HG03342 (cell line): ENCODE measurements at regions not wholly inside any gene's neighbourhood (a gene's known extent, or its start where the extent isn't known, plus 50 kb on each side); places are given as distances from the start of the nearest gene placed in this dataset.

Experiments used
- ATAC-seq: cut with Tn5 transposase; IDR thresholded peaks from one replicate; pipeline ENCODE4 v1.9.1; 2021; ENCODE audit warnings: mild to moderate bottlenecking, moderate library complexity; ENCODE audit not compliant: unreplicated experiment

DNA sequence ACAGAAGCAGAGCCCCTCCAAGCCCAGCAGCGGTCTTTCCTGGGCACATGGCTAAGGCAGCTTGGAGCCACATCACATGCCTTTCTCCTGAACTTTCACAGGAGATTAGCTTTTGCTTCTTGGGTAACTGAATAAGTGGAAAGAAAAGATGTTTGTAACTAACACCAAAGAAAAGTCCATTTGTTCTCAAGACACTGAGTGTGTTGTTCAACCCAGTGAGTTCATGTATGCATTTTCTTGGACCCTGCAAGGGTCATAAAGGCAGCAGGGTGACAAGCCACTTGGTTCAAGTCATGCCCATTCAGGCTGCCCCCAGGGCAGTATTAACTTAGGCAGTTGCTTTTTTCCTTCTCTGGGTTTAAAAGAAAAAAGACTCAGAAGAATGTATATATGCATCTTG lies 203.4 kb downstream of the FAM76B start:
- ATAC-seq: no peak

DNA sequence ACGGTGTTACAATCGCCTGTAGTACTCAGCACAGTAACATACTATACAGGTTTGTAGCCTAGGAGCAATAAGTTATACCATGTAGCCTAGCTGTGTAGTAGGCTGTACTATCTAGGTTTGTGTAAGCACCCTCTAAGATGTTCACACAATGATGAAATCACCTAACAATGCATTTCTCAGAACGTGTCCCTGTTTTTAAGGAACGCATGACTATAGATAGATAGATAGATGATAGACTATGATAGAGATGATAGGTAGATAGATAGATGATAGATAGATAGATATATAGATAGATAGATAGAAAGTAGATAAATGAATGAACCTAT lies 203.9 kb downstream of the FAM76B start:
- ATAC-seq: no peak

GRCh38 chr11:95585069-95585751 lies 204.4 kb downstream of the FAM76B start:
- no peak for ATAC-seq

GRCh38 chr11:95584589-95584988 lies 205.0 kb downstream of the FAM76B start:
- ATAC-seq: peak; percentile 79

GRCh38 chr11:95584180-95584579 lies 205.4 kb downstream of the FAM76B start:
- ATAC-seq: no peak

- no peak for ATAC-seq
Measured at GRCh38 chr11:95577716-95578460, 211.7 kb downstream of the FAM76B start.

GRCh38 chr11:95576146-95576845 lies 213.3 kb downstream of the FAM76B start:
- ATAC-seq: no peak

GRCh38 chr11:95575517-95575916 lies 214.1 kb downstream of the FAM76B start:
- ATAC-seq: no peak

GRCh38 chr11:95571718-95572260 lies 217.8 kb downstream of the FAM76B start:
- ATAC-seq: no peak

DNA sequence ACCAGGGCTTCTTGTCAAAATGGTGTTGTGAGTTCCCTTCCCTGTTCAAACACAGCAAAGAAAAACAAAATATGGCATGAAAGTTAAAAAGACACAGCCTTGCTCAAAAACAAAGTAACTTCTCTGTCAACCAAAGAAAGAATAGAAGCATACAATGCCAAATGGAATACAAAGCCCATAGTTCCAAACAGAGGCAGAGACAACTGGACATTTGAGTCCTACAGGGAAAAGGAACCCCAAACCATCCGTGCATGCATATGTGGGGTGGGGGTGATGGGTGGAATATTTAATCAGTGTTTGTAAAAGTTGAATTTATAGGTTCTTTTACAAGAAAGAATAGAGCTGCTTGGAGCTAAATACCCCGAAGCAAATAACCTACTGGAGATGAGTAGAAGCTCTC lies 218.7 kb downstream of the FAM76B start:
- no peak for ATAC-seq

DNA sequence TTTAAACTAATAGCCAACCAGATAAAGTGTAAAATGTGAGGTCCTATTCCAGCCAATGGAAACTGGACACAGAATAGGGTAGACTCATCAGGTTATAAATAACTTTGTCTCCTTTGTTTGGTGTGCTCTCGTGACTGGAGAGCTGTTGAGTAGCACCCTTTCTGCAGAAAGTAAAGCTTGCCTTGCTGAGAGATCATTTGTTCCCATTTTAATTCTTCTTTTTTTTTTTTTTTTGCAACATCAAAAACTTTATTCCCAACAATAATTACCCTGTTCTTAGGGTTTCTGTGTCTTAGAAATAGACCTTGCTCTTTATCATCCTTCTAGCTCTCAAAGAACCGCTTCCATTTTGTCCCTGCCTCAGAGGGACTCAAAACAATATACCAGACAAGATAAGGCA lies 220.4 kb downstream of the FAM76B start:
- ATAC-seq: no peak

GRCh38 chr11:95568281-95568680 lies 221.3 kb downstream of the FAM76B start:
- no peak for ATAC-seq

DNA sequence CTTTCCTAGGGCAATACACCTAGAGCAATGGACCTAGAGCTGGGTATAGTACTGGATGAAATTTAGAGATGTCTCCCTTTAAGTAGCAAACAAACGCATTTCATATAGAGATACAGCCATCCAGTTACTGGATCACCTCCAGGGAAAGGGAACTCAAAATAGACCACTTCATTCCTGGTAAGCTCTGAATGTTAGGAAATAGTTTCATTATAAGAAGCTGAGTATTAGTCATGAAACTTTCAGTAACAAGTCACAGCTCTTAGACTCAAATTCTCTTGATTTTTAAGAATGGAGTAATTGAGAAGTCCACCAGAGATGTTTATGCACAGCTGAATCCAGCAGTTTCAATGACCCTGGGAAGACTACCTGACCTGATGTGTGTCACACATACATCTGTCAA lies 221.9 kb downstream of the FAM76B start:
- ATAC-seq: no peak

DNA sequence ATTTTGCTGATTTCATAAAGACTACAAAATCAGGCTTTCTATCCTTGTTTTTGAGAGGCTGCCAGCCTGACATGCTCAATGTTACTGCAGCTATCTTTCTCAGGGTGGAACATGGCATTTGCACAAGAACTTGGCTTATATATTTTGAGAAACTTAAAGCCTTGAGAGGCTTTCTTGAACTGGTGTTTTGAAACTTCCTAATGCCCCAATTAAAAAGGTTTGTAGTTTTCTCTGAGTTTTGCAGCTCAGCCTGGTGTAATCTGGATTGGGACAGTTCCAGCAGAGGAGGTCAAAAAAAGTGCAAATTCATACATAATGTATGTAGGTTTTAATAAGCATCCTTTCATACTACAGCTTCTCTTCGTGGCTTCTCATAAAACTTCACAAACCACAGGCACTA lies 223.4 kb downstream of the FAM76B start:
- ATAC-seq: no peak

- ATAC-seq: no peak
Measured at GRCh38 chr11:95565724-95566141, 223.8 kb downstream of the FAM76B start.

DNA sequence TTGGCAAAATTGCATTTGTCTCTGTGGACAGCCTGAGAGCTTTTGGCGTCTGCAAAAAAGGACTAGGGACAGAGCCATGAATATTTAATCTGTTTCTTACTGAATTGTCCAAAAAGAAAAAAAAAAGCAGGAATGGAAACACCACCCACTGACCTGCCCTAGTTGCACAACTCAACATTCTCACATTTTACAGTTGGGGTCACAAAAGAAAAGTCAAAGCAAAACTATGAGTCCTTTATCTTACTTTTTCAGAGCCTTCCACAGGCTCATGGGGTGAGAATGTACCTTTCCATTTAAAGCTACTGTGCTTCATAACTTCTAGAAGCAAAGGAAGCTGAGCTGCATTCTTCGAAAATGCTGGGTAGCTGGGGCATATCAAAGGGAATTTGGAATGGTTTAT lies 225.7 kb downstream of the FAM76B start:
- no peak for ATAC-seq

DNA sequence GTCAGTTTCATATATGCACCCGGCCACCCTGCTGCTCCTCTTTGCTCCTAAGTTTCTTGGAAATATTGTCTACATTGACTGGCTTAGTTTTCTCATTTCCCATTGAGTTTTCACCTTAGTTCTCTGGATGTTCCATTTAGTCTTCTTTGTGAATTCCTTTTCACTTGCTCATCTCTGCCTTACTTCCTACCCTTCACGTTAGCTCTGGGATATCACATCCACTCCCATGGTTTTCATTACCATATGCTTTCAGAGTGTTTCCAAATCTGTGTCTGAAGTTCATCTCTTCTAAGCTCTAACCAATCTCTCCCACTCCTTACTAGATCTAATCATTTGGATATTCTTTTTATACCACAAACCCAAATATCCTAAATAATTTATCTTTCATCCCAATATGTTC lies 226.4 kb downstream of the FAM76B start:
- no peak for ATAC-seq

- ATAC-seq: no peak
Measured at GRCh38 chr11:95562196-95562921, 227.2 kb downstream of the FAM76B start.

GRCh38 chr11:95559899-95560298 lies 229.7 kb downstream of the FAM76B start:
- no peak for ATAC-seq

- no peak for ATAC-seq
Measured at GRCh38 chr11:95557376-95557775, 232.2 kb downstream of the FAM76B start.
